Lower leg skin (tissue), 4 donors: ENCODE measurements at regions not wholly inside any gene's neighbourhood (a gene's known extent, or its start where the extent isn't known, plus 50 kb on each side); places are given as distances from the start of the nearest gene placed in this dataset.

Experiments
- DNase-seq, 2 donors: peaks; one replicate each; pipeline ENCODE4 v3.0.0-alpha.2; 2019; ENCODE audit warnings: low spot score in 2 of 2
- H3K4me3 ChIP-seq: fragments of 200-600 bp; sonication (generic); 2 replicates; pipeline ENCODE4 v1.5.1; 2017; ENCODE audit warnings: mild to moderate bottlenecking, low read depth; ENCODE audit not compliant: poor library complexity, severe bottlenecking
- CTCF ChIP-seq, 3 donors: fragments of 450-650 bp; IDR thresholded peaks; one replicate each; pipeline ENCODE4 v1.5.1; 2016; ENCODE audit warnings: antibody characterized with exemption in 3 of 3, mild to moderate bottlenecking in 3 of 3, moderate library complexity in 2 of 3
- POLR2A ChIP-seq, 2 donors: fragments of 450-650 bp; IDR thresholded peaks; one replicate each; pipeline ENCODE4 v1.6.1; 2016 to 2017; ENCODE audit warnings: antibody characterized with exemption in 2 of 2, mild to moderate bottlenecking in 1 of 2, moderate library complexity in 1 of 2
- WGBS, 2 donors: methylation state at CpG; one replicate each; pipeline ENCODE4 v1.1.5; 2018; 5-methylcytosine and 5-hydroxymethylcytosine counted together
- intact Hi-C: fragments of 100-400 bp; cut with DNase I; formaldehyde crosslinking; loops from one replicate; pipeline ENCODE4 v1.15.0; 2023; ENCODE audit warnings: low total_unique reads

- DNase-seq, result peak in 1 of 2 donors; percentile 9
- TF ChIP-seq POLR2A (IDR thresholded peaks at IDR 0.05) (no peak), CTCF (IDR thresholded peaks at IDR 0.05) (no peak)
These were observed 122.6 kb upstream of the TWIST2 start for GRCh38 chr2:238725298-238725697.

GRCh38 chr2:238726670-238727584 is 121.0 kb upstream of the TWIST2 start:
- WGBS, 2 donors, result 77 to 79% methylated on average over 17 of the region's 17 CpGs
- DNase-seq, result peak; percentile 11 to 74

More at GRCh38 chr2:238725298-238725697, 122.6 kb upstream of the TWIST2 start:
- 88 to 95% methylated on average over 4 of the region's 4 CpGs for WGBS, 2 donors
- intact Hi-C loops, result no loop called here
- H3K4me3 ChIP-seq, result no peak overlapping the region

GRCh38 chr2:238727585-238728329 is 120.1 kb upstream of the TWIST2 start:
- intact Hi-C loops, result no loop called here
- DNase-seq, result peak; percentile 49 to 88

More at GRCh38 chr2:238726670-238727584, 121.0 kb upstream of the TWIST2 start:
- H3K4me3 ChIP-seq, result no peak overlapping the region
- TF ChIP-seq CTCF (IDR thresholded peaks at IDR 0.05), result no peak
- intact Hi-C loops, result no loop called here

GRCh38 chr2:238728330-238729260 is 119.3 kb upstream of the TWIST2 start:
- DNase-seq, result peak; percentile 34 to 87
- no peak overlapping the region for H3K4me3 ChIP-seq
- intact Hi-C loops, result no loop called here

More at GRCh38 chr2:238727585-238728329, 120.1 kb upstream of the TWIST2 start:
- TF ChIP-seq POLR2A (IDR thresholded peaks at IDR 0.05), result no peak
- H3K4me3 ChIP-seq, result no peak overlapping the region
- WGBS, 2 donors, result 37 to 45% methylated on average over 8 to 11 of the region's 11 CpGs

GRCh38 chr2:238729261-238729935 is 118.5 kb upstream of the TWIST2 start:
- 80 to 86% methylated on average over 9 to 11 of the region's 11 CpGs for WGBS, 2 donors
- peak in 1 of 2 donors; percentile 54 for DNase-seq
- intact Hi-C loops, result no loop called here
- H3K4me3 ChIP-seq, result no peak overlapping the region
- no peak for TF ChIP-seq CTCF (IDR thresholded peaks at IDR 0.05)
- TF ChIP-seq POLR2A (IDR thresholded peaks at IDR 0.05), result no peak

More at GRCh38 chr2:238728330-238729260, 119.3 kb upstream of the TWIST2 start:
- no peak for TF ChIP-seq POLR2A (IDR thresholded peaks at IDR 0.05)
- no peak for TF ChIP-seq CTCF (IDR thresholded peaks at IDR 0.05)
- 26 to 27% methylated on average over 13 of the region's 13 CpGs for WGBS, 2 donors
